GM21529 (cell line): ENCODE measurements at regions not wholly inside any gene's neighbourhood (a gene's known extent, or its start where the extent isn't known, plus 50 kb on each side); places are given as distances from the start of the nearest gene placed in this dataset.

Experiments used
- ATAC-seq: cut with Tn5 transposase; IDR thresholded peaks from one replicate; pipeline ENCODE4 v1.9.1; 2021; ENCODE audit not compliant: unreplicated experiment

GRCh38 chr22:48391171-48391711 lies 1436.4 kb downstream of the BRD1 start:
- no peak for ATAC-seq

DNA sequence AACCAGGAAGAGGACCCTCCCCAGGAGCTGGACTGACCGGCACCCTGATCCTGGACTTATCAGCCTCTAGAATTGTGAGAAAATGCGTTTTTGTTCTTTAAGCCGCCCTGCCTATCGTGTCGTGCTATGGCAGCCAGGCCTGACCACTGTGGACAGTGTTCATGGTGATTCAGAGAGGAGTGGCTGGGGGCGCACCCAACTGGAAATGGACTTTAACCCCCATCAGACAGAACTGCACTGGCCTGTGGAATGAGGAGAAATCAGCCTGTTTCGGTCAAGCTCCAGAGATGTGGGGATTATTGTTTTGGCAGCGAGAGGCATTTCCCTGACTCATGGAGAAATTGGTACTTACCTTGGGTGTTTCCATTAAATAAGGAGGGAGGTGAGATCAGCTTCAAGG lies 1437.8 kb downstream of the BRD1 start:
- ATAC-seq = no peak

GRCh38 chr22:48382197-48382596 lies 1445.5 kb downstream of the BRD1 start:
- ATAC-seq = no peak

DNA sequence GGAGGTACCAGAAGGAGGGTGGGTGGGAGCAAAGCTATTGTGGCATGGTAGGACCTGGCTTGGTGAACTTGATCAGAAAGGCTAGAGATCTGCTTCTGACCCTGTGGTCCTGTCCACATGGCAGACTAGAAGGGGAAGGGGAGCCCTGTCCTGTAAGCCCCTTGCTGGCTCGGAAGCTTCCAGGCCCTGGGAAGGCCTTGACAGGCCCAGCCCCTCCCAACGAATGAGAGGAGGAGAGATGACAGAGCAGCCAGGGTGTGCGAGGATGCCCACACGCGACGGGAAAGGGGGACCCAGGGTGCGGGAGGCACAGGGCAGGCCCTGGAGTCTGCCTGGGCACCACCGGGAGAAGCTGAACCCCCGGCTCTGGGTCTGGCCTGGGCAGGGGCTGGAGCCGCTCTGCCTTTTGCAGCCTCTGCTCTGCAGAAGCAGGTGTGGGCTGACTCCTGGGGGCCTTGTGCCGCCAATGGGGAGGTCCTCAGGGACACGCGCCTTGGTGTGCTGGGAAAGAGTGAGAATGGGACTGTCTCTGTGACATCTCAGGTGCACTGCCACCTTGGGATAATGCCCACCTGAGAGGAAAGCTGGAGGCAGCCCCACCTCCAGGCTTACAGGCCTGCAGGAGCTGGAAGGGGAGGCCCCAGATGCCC lies 1447.5 kb downstream of the BRD1 start:
- ATAC-seq = no peak

GRCh38 chr22:48379371-48379770 lies 1448.3 kb downstream of the BRD1 start:
- no peak for ATAC-seq

GRCh38 chr22:48378673-48379072 lies 1449.0 kb downstream of the BRD1 start:
- ATAC-seq = no peak

GRCh38 chr22:48376936-48377712 lies 1450.5 kb downstream of the BRD1 start:
- no peak for ATAC-seq

GRCh38 chr22:48376428-48376827 lies 1451.2 kb downstream of the BRD1 start:
- ATAC-seq = no peak

GRCh38 chr22:48373626-48374173 lies 1454.0 kb downstream of the BRD1 start:
- ATAC-seq = no peak

- no peak for ATAC-seq
These were observed 1455.3 kb downstream of the BRD1 start for GRCh38 chr22:48372390-48372789.

GRCh38 chr22:48371391-48371790 lies 1456.3 kb downstream of the BRD1 start:
- no peak for ATAC-seq

- no peak for ATAC-seq
These were observed 1457.0 kb downstream of the BRD1 start for GRCh38 chr22:48370508-48371325.

DNA sequence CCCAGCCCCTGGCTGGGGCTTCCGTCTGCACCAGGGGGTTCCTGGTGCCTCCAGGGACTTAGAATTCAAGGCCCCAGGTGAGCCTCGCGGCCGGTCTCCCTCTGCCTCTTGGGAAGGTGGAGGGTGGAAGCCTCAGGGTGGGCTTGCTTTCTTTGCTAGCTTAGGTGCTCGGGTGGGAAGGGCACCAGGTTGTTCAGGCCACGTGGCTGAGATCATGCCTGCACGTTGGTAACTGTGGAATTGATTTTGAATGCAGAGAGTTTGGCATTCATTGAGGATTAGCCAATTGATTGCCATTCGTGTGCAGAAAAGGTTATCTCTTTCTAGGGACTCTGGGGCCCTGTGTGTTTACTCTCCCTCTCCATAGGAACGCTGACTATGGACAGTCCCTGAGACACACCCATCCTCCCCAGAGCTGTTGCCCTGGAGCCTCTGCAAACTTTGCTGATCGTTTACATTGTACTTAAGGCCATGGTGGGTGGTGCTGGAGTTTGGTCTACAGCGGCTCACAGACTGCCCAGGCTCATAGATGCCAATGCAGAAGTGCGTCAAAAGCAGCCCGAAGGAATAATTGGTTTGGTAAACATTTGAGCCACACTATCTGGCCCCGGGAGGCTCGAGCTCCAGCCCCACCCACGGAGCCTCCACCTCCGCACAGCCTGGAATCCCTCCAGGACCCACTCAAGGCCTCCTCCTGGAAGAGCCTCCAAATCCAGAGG lies 1457.7 kb downstream of the BRD1 start:
- no peak for ATAC-seq

DNA sequence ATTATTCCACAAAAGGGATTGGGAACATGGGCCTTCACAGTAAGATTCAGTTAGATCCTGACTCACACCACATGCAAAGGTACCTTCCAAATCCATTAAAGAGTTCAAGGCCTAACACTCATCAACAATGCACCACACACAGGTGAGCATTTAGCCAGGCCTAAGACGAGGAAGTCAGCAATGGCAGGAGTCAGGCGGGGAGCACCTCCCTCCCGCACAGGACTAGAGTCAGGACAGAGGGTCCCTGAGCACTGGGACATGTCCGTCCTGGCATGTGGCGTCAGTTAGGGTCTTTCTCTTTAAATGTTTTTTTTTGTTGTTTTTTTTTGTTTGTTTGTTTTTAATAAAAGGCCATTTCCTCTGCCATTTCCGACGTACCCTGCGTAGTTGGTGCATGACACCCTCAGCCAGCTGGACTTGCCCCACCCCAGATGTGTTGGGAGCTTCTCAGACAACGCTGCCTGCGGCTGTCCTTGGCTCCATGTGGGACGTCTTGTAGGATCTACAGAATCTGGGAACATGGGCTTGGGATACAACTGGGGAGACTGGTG lies 1458.6 kb downstream of the BRD1 start:
- ATAC-seq = no peak

- no peak for ATAC-seq
These were observed 1459.9 kb downstream of the BRD1 start for GRCh38 chr22:48367731-48368130.

- no peak for ATAC-seq
These were observed 1461.1 kb downstream of the BRD1 start for GRCh38 chr22:48366591-48366990.

DNA sequence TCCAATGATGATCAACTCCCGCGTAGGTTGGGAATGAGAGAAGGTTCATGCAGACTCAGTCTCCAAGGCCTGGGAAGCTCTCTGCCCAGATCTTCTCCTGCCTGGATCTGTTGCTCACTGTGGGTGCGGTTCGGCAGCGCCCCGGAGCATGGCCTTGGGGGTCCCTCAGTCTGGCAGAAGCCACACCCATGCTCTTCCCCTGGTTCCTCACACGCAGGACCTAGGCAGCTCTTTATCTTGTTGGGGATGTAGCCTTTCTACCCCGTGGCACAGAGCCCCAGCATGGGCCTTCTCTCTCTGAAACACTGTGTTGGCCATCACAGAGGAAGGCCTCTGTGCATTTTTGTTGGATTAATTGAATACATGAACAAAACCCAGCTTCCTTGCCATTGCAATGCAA lies 1461.6 kb downstream of the BRD1 start:
- ATAC-seq = no peak

GRCh38 chr22:48365386-48365785 lies 1462.3 kb downstream of the BRD1 start:
- ATAC-seq = no peak

GRCh38 chr22:48362721-48363404 lies 1464.8 kb downstream of the BRD1 start:
- no peak for ATAC-seq
